GM19324 (cell line): ENCODE measurements at regions not wholly inside any gene's neighbourhood (a gene's known extent, or its start where the extent isn't known, plus 50 kb on each side); places are given as distances from the start of the nearest gene placed in this dataset.
A peak's percentile ranks its signal among the peaks of the same experiment; 100 is the strongest.

Source experiments
- ATAC-seq: cut with Tn5 transposase; IDR thresholded peaks from one replicate; pipeline ENCODE4 v1.9.1; 2021; ENCODE audit warnings: mild to moderate bottlenecking, moderate library complexity; ENCODE audit not compliant: unreplicated experiment, low FRiP score

DNA sequence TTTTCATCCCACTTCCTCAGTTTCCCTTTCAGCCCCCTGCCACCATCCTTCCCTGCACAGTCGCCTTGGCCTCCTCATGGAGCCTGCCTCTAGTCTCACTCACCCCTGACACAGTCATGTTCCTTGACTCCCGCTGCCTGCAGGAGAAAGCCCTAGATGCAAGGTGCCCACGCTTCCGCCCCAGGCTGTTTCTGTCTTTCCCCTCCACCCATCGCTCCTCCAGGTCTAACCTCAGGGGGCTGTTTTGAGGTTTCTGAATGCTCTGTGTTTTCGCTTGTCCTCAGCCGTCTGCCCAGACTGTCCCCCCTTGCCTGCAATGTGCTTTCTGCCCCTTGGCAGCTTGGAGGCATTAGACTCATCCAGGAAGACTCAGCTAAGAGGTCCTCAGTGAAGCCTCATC, 89.9 kb downstream of the EMX2 start:
- no peak for ATAC-seq

DNA sequence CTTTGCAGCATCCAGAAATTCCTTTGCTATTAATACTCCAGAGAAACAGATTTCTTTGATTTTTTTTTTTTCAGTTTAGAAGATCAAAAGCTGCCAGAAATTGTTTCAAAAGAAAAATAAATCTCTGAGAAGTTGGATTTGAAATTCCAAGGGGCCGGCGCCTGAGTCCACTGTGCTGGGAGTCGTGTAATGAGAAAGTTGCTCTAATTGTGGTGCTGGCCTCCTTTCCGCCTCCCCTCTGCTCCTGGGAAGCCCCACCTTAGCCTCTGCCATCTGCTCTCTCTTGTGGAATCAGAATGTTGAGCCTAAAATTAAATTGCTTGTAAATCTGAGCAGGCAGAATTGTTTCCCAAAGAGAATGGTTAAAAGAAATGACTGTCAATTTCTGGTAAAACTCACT, 93.3 kb downstream of the EMX2 start:
- no peak for ATAC-seq

- ATAC-seq, result no peak
Measured at GRCh38 chr10:117638200-117638599, 95.7 kb downstream of the EMX2 start.

DNA sequence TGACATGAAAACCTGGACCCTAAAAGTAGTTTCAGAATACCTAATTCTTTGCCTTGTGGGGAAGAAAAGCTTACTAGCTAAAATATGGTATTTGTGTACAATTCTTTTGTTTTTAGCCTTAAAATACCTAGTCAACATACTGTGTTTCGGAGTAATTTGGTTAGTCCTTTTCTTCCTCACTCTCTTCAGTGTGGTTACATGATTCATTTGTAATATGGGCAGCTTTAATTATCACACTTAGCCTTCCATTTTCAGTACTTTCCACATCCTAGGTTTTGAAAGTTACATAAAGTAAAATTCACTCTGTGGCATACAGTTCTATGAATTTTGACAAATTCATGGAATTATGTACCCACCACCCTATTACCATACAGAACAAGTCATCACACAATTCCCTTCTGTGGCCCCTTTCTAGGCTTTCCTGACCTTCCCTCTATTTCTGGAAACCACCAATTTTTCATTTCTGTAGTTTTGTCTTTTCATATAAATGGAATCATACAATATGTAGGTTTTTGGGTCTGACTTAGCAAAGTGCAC, 96.2 kb downstream of the EMX2 start:
- no peak for ATAC-seq

- ATAC-seq, result no peak
Measured at GRCh38 chr10:117640406-117640805, 97.9 kb downstream of the EMX2 start.

GRCh38 chr10:117646718-117647117, 104.2 kb downstream of the EMX2 start:
- ATAC-seq, result no peak

DNA sequence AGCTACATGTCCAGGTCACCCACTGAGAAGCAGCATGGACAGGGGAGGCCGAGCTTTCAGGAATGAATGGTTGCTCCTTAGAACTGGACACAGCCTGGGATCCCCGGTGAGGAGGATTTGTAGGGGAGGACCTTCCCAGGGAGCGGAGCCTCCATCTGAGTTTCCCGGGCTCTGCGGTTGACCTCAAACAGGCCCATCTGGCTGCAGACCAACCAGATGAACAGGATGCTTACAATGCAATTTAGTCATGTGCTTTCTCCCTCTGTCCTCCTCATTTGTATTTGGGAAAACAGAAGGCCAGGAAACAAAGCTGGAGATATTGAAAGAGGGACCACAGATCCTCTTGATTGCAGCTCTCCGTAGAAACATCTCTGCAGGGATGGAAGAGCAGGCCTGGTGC, 104.8 kb downstream of the EMX2 start:
- ATAC-seq, result no peak

DNA sequence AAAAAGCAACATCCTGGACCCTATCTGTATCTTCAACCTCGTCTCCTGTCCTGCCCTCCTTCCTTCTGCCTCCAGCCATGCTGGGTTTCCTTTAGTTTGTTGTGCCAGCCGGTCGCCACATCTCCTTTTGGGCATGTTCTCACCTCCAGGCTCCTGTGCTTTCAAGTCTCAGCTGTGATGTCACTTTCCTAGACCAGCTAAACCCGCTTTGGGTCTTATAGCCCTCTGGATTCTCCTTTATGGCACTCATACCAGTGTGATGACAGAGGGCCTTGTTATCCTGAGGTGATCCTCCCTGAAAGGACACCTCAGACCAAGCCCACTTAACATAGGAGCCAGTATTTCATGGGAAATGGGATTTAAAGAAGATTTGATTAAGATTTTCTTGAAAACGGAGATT, 108.6 kb downstream of the EMX2 start:
- ATAC-seq, result no peak

DNA sequence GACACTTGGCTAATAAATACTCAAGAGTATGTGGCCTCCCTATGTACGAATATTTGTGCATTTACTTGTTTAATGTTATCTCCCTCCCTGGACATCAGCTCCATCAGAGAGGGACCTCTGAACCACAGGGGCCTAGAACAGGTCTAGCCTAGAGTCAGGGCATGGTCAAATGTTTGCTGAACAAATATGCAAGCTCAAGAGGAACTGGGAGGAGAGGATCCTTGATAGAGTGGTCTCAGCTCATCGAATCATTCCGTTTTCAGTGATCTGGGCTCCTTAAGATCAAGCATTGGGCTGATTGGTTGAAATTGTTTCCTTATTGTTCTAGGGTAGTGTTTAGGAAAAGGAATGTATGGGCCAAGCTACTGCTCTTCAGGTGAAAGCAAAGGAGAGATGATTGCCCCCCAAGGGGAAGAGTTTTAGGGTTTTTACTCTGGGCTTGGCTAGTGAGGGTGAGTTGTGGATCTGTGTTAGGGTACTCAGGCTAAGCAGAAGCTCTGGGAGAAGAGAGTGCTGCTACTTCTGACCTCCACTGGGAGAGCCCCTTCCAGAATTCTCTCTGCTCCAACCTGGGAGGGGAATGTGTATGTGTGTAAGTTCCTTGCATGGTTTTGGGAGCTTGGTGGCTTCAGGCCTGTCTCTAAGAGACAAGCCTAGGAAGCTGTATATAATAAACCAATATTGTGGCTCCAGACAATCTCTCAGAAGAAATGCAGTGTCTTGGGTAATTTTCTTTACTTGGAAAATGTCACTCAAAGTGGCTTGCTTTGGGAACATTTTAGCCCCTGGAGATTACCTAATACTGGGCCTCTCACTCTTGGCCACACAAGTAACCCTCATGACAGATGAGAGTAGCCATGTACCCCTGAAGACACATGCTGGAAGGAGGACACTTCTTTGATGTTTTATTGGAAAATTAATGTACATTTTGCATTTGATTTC, 110.0 kb downstream of the EMX2 start:
- ATAC-seq, result peak; percentile 4

- peak; percentile 69 for ATAC-seq
Measured at GRCh38 chr10:117653170-117653515, 110.6 kb downstream of the EMX2 start.

- no peak for ATAC-seq
Measured at GRCh38 chr10:117654105-117654504, 111.6 kb downstream of the EMX2 start.

GRCh38 chr10:117656385-117657367, 114.1 kb downstream of the EMX2 start:
- ATAC-seq, result peak; percentile 95

- no peak for ATAC-seq
Measured at GRCh38 chr10:117661316-117661715, 118.8 kb downstream of the EMX2 start.

GRCh38 chr10:117662126-117662525, 119.6 kb downstream of the EMX2 start:
- ATAC-seq, result no peak

- ATAC-seq, result no peak
Measured at GRCh38 chr10:117662751-117663540, 120.4 kb downstream of the EMX2 start.

- peak; percentile 82 for ATAC-seq
Measured at GRCh38 chr10:117663750-117664149, 121.2 kb downstream of the EMX2 start.

- no peak for ATAC-seq
Measured at GRCh38 chr10:117664288-117664687, 121.7 kb downstream of the EMX2 start.

GRCh38 chr10:117666166-117666565, 123.6 kb downstream of the EMX2 start:
- no peak for ATAC-seq

- no peak for ATAC-seq
Measured at GRCh38 chr10:117666965-117667364, 124.4 kb downstream of the EMX2 start.

GRCh38 chr10:117667831-117668230, 125.3 kb downstream of the EMX2 start:
- no peak for ATAC-seq
